ENCODE measurements at regions not wholly inside any gene's neighbourhood (a gene's known extent, or its start where the extent isn't known, plus 50 kb on each side); places are given as distances from the start of the nearest gene placed in this dataset.

DNA sequence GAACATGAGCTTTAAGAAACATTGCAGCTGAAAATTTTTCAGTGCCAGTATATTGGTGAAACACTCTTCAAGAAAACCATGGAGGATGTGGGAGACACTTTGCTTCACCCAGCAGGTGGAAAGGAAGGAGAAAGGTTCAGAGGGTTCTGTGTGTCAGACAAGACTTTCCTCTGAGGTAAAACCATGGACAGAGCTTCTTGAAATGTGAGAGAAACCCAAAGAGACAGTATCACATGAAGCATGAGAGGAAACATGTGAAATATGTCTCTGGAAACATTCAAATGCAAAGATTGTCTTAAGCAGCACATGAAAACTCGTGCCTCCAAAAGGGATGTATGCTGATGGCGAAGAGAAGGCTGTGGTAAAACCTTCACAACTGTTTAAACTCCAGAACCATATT is 368.9 kb upstream of the ST8SIA4 start (continued):
- TF ChIP-seq, protein P1, sequence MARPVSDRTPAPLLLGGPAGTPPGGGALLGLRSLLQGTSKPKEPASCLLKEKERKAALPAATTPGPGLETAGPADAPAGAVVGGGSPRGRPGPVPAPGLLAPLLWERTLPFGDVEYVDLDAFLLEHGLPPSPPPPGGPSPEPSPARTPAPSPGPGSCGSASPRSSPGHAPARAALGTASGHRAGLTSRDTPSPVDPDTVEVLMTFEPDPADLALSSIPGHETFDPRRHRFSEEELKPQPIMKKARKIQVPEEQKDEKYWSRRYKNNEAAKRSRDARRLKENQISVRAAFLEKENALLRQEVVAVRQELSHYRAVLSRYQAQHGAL (CRISPR knock-in tag; IDR thresholded peaks at IDR 0.05; ENCODE audit: not compliant biosample characterization), result no peak
- TF ChIP-seq SAP130 (CRISPR knock-in tag; IDR thresholded peaks at IDR 0.05; ENCODE audit: low read depth) (no peak), CHCHD3 (CRISPR knock-in tag; IDR thresholded peaks at IDR 0.05) (no peak), CHD4 (IDR thresholded peaks at IDR 0.05; ENCODE audit: borderline replicate concordance, low read length) (no peak), NONO (IDR thresholded peaks at IDR 0.05) (no peak), NONO (CRISPR knock-in tag; conservative IDR thresholded peaks at IDR 0.05) (no peak), ISL2 (CRISPR knock-in tag; IDR thresholded peaks at IDR 0.05) (no peak), HNRNPL (IDR thresholded peaks at IDR 0.05; ENCODE audit: low read depth, low read length) (no peak)

DNA sequence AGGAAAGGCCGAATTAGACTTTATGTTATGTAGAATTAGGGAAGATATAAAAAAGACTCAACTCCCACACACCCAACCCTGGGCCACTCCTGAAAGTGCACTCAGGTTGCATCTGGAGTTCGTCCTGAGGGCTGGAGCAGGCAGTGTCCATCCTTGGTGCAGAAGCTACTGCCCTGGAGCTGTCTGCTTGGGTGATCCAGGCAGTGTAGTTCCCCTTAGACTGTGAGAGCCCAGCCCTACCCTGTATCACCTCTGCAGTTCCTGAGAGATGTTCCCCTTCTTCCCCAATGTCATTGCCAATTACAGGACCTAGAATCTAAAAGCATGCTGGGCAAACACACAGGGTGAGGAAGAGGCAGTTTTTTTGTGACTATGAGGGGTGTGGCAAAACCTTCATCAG is 368.3 kb upstream of the ST8SIA4 start:
- Histone ChIP-seq H3K4me3 (replicated peaks in 1 of 3; ENCODE audit: insufficient read depth in 1 of 3, low read depth in 2 of 3, low read length in 3 of 3) (no peak overlapping the region), H3K27ac (ENCODE audit: extremely low read length, insufficient read depth, low read length) (no peak overlapping the region), H3K4me1 (ENCODE audit: insufficient read depth, low read length) (no peaks in the 10 kb centered on the region), H2AFZ (ENCODE audit: low read length) (no peak overlapping the region), H3K4me2 (ENCODE audit: low read depth, low read length) (no peak overlapping the region), H3K9ac (ENCODE audit: insufficient read depth, low read depth, low read length) (no peak overlapping the region), H3K36me3 (replicated peaks in 1 of 2; ENCODE audit: control insufficient read depth in 1 of 2, insufficient read depth in 2 of 2, low read length in 2 of 2) (no peaks in the 10 kb centered on the region), H4K20me1 (ENCODE audit: insufficient read depth, low read length) (no peaks in the 10 kb centered on the region), H3K9me3 (ENCODE audit: low read length) (no peaks in the 10 kb centered on the region), H3K27me3 (ENCODE audit: control insufficient read depth in 1 of 2, insufficient read depth in 2 of 2, low read length in 2 of 2) (no peaks in the 10 kb centered on the region), H3K79me2 (ENCODE audit: insufficient read depth, low read length) (no peaks in the 10 kb centered on the region)
- no peak for DNase-seq (ENCODE audit: low spot score)
- CTCF ChIA-PET (ENCODE audit: low intra/inter-chr PET ratio, low total read pairs), result no interaction called here
- 2% methylated on average over 2 of the region's 2 CpGs for WGBS (ENCODE audit: low lambda C conversion rate)
- POLR2A ChIA-PET, result no interaction called here
- FAIRE-seq, result no peak
- ATAC-seq, result no peak
- intact Hi-C loops (cut with micrococcal nuclease; ENCODE audit: unreplicated experiment), result no loop called here
- TF ChIP-seq HIVEP1 (CRISPR knock-in tag; IDR thresholded peaks at IDR 0.05) (no peak), ZNF614 (CRISPR knock-in tag; IDR thresholded peaks at IDR 0.05; ENCODE audit: borderline replicate concordance) (no peak), HNRNPH1 (optimal IDR thresholded peaks at IDR 0.05; ENCODE audit: low read depth, low read length) (no peak), ZFP36 (IDR thresholded peaks at IDR 0.05; ENCODE audit: borderline replicate concordance, low read depth, low read length, partially characterized antibody) (no peak)
- TF ChIP-seq, protein P2, sequence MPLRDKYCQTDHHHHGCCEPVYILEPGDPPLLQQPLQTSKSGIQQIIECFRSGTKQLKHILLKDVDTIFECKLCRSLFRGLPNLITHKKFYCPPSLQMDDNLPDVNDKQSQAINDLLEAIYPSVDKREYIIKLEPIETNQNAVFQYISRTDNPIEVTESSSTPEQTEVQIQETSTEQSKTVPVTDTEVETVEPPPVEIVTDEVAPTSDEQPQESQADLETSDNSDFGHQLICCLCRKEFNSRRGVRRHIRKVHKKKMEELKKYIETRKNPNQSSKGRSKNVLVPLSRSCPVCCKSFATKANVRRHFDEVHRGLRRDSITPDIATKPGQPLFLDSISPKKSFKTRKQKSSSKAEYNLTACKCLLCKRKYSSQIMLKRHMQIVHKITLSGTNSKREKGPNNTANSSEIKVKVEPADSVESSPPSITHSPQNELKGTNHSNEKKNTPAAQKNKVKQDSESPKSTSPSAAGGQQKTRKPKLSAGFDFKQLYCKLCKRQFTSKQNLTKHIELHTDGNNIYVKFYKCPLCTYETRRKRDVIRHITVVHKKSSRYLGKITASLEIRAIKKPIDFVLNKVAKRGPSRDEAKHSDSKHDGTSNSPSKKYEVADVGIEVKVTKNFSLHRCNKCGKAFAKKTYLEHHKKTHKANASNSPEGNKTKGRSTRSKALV (CRISPR knock-in tag; IDR thresholded peaks at IDR 0.05), result no peak
- no TSS peak for BruUV-seq (replicated peaks)
- in situ Hi-C loops (cut with HindIII; ENCODE audit: extremely low pct_ligation_motif_present, low pct_unique_long_range_greater_than_20kb), result no loop called here
